GM12878 (cell line): ENCODE measurements at regions not wholly inside any gene's neighbourhood (a gene's known extent, or its start where the extent isn't known, plus 50 kb on each side); places are given as distances from the start of the nearest gene placed in this dataset.

Experiments used
- ATAC-seq: fragments of 200-7000 bp; cut with Tn5 transposase; 3 replicates; pipeline ENCODE4 v1.9.1; 2020; ENCODE audit warnings: mild to moderate bottlenecking, moderate library complexity
- BruUV-seq: library from RNA; stranded (reverse); fragments of 400-500 nt; replicated peaks from 2 replicates; lab custom pipeline; 2021; lab: Mats Ljungman, UMichigan
- CTCF ChIA-PET: fragments of 300-600 bp; sonication (Branson Sonifier 250); formaldehyde crosslinking; extraction: SDS; loops from one replicate; lab custom pipeline; 2021; ENCODE audit warnings: inconsistent platforms; lab: Yijun Ruan, JAX
- POLR2A ChIA-PET: fragments of 350-600 bp; formaldehyde crosslinking; extraction: SDS; loops from one replicate; lab custom pipeline; 2021; ENCODE audit warnings: inconsistent platforms; lab: Charles Lee
- RAD21 ChIA-PET: fragments of 300-600 bp; sonication (Branson Sonifier 250); formaldehyde crosslinking; loops from one replicate; lab custom pipeline; 2023; ENCODE audit warnings: antibody characterized with exemption; ENCODE audit not compliant: unreplicated experiment; lab: Charles Lee
- SMC1A ChIA-PET: fragments of 300-600 bp; sonication (Branson Sonifier 250); formaldehyde crosslinking; loops from one replicate; lab custom pipeline; 2023; ENCODE audit not compliant: unreplicated experiment, uncharacterized antibody; lab: Charles Lee
- DNase-seq: peaks from one replicate; pipeline ENCODE4 v3.0.0-alpha.2; 2011; ENCODE audit warnings: low read depth, low spot score
- FAIRE-seq: peaks from 3 replicates; lab custom pipeline; 2011; peaks lifted over from hg19 to GRCh38; lab: Jason Lieb, UNC
- H2AFZ ChIP-seq: 2 replicates; pipeline ENCODE4 v1.6.0; 2011; ENCODE audit warnings: low read depth, low read length, control low read depth; ENCODE audit not compliant: control insufficient read depth
- H3K27ac ChIP-seq: 2 replicates; pipeline ENCODE4 v1.5.1; 2011; ENCODE audit warnings: control low read depth; ENCODE audit not compliant: control insufficient read depth, insufficient read depth
- H3K27me3 ChIP-seq, 2 experiments: replicated peaks in 1 of 2; 2 replicates each; pipeline versions ENCODE4 v1.6.0 to v1.6.1; 2011; ENCODE audit warnings: low read length in 1 of 2; ENCODE audit not compliant: control insufficient read depth in 2 of 2, insufficient read depth in 2 of 2
- H3K36me3 ChIP-seq, 2 experiments: 2 replicates each; pipeline ENCODE4 v1.5.1; 2011; ENCODE audit warnings: low read length in 1 of 2; ENCODE audit not compliant: control insufficient read depth in 2 of 2, insufficient read depth in 2 of 2
- H3K4me1 ChIP-seq: 2 replicates; pipeline ENCODE4 v1.6.1; 2011; ENCODE audit warnings: mild to moderate bottlenecking, low read length, moderate library complexity, mixed read lengths; ENCODE audit not compliant: control insufficient read depth, insufficient read depth
- H3K4me2 ChIP-seq: 2 replicates; pipeline ENCODE4 v1.6.0; 2011; ENCODE audit warnings: control low read depth; ENCODE audit not compliant: control insufficient read depth, insufficient read depth
- H3K4me3 ChIP-seq: fragments of 200-600 bp; sonication (generic); 2 replicates; pipeline ENCODE4 v1.5.1; 2016
- H3K79me2 ChIP-seq: 2 replicates; pipeline ENCODE4 v1.6.0; 2011; ENCODE audit warnings: low read length; ENCODE audit not compliant: control insufficient read depth, insufficient read depth
- H3K9ac ChIP-seq: 2 replicates; pipeline ENCODE4 v1.8.0; 2011; ENCODE audit warnings: low read length, control low read depth, mixed read lengths; ENCODE audit not compliant: control insufficient read depth, insufficient read depth
- H3K9me3 ChIP-seq: replicated peaks from 3 replicates; pipeline ENCODE4 v1.5.1; 2011; ENCODE audit warnings: mild to moderate bottlenecking, low read length; ENCODE audit not compliant: control insufficient read depth, insufficient read depth
- H4K20me1 ChIP-seq: 2 replicates; pipeline ENCODE4 v1.6.0; 2011; ENCODE audit not compliant: control insufficient read depth, insufficient read depth
- BACH1 ChIP-seq: fragments of 450-650 bp; IDR thresholded peaks from 2 replicates; pipeline ENCODE4 v1.6.1; 2017; ENCODE audit warnings: mild to moderate bottlenecking, borderline replicate concordance
- BCLAF1 ChIP-seq: fragments of 450-650 bp; IDR thresholded peaks from 2 replicates; pipeline ENCODE4 v1.6.1; 2017; ENCODE audit warnings: antibody characterized with exemption, mild to moderate bottlenecking, moderate library complexity
- E2F4 ChIP-seq: IDR thresholded peaks from 2 replicates; pipeline ENCODE4 v1.6.1; 2012; ENCODE audit warnings: low read depth, low read length, improper control_type of control experiment
- EZH2 ChIP-seq: IDR thresholded peaks from 2 replicates; pipeline ENCODE4 v1.6.1; 2012; ENCODE audit warnings: low read depth, mild to moderate bottlenecking, control low read depth, inconsistent platforms, low read length, borderline replicate concordance; ENCODE audit not compliant: control insufficient read depth
- IKZF1 ChIP-seq: fragments of 450-650 bp; conservative IDR thresholded peaks from 2 replicates; pipeline ENCODE4 v1.6.1; 2017; ENCODE audit warnings: antibody characterized with exemption, mild to moderate bottlenecking
- NR2C2 ChIP-seq: IDR thresholded peaks from 2 replicates; pipeline ENCODE4 v1.6.1; 2011; ENCODE audit warnings: borderline replicate concordance, low read depth; ENCODE audit not compliant: control insufficient read depth, insufficient read length
- POLR2AphosphoS2 ChIP-seq: IDR thresholded peaks from 2 replicates; pipeline ENCODE4 v1.6.1; 2011; ENCODE audit warnings: low read depth, mild to moderate bottlenecking, low read length, improper control_type of control experiment, moderate library complexity
- RBBP5 ChIP-seq: fragments of 200-600 bp; sonication (generic); conservative IDR thresholded peaks from 2 replicates; pipeline ENCODE4 v1.6.1; 2016
- RFX5 ChIP-seq: IDR thresholded peaks from 2 replicates; pipeline ENCODE4 v1.6.1; 2011; ENCODE audit warnings: low read depth, low read length, improper control_type of control experiment
- TAF1 ChIP-seq: IDR thresholded peaks from 2 replicates; pipeline ENCODE4 v1.6.1; 2011; ENCODE audit warnings: mild to moderate bottlenecking, low read depth, low read length, borderline replicate concordance
- YY1 ChIP-seq: IDR thresholded peaks from 2 replicates; pipeline ENCODE4 v1.6.1; 2011; ENCODE audit warnings: low read depth, mild to moderate bottlenecking, low read length
- ZBTB33 ChIP-seq: fragments of 450-650 bp; IDR thresholded peaks from 2 replicates; pipeline ENCODE4 v1.6.1; 2017; ENCODE audit warnings: mild to moderate bottlenecking
- ZNF384 ChIP-seq: IDR thresholded peaks from 2 replicates; pipeline ENCODE4 v1.6.1; 2012; ENCODE audit warnings: low read depth, mild to moderate bottlenecking, low read length, improper control_type of control experiment, borderline replicate concordance
- ZNF687 ChIP-seq: fragments of 450-650 bp; IDR thresholded peaks from 2 replicates; pipeline ENCODE4 v1.6.1; 2017; ENCODE audit warnings: mild to moderate bottlenecking, moderate library complexity
- WGBS: methylation state at CpG from one replicate; pipeline ENCODE4 v1.1.6; 2016; ENCODE audit warnings: low lambda C conversion rate; ENCODE audit not compliant: insufficient replicate concordance, insufficient coverage; ENCODE audit errors: missing lambda C conversion rate; 5-methylcytosine and 5-hydroxymethylcytosine counted together
- in situ Hi-C: fragments of 300-500 bp; cut with MboI; formaldehyde crosslinking; loops from 9 replicates; pipeline ENCODE4 v1.14.3; 2018; ENCODE audit warnings: mixed read lengths
- intact Hi-C: fragments of 100-400 bp; cut with micrococcal nuclease; formaldehyde crosslinking; loops from one replicate; pipeline ENCODE4 v1.14.2; 2022; ENCODE audit not compliant: unreplicated experiment

GRCh38 chr17:65311261-65311660 lies 174.1 kb downstream of the RGS9 start:
- WGBS = 0% methylated on average over 5 of the region's 5 CpGs
- in situ Hi-C loops = no loop called here
- H3K36me3 ChIP-seq = no peaks in the 10 kb centered on the region
- H3K79me2 ChIP-seq = no peaks in the 10 kb centered on the region
- no peak overlapping the region for H3K4me2 ChIP-seq
- ChIA-PET CTCF (no interaction called here), SMC1A (interaction anchor here (1.6 kb wide), 1 partner anchor 16 kb away, joined by 4 read pairs; no protein-coding TSS in a partner anchor), RAD21 (no interaction called here), POLR2A (no interaction called here)
- no peaks in the 10 kb centered on the region for H3K4me1 ChIP-seq
- intact Hi-C loops = no loop called here
- H3K27me3 ChIP-seq = peaks cover 2 to 12% of the 10 kb centered on the region in 2 experiments; a peak in 3 of 4 replicates
- H3K9ac ChIP-seq = no peak overlapping the region
- BruUV-seq = no TSS peak
- no peak overlapping the region for H3K27ac ChIP-seq
- no peaks in the 10 kb centered on the region for H3K9me3 ChIP-seq
- no peak overlapping the region for H2AFZ ChIP-seq
- ATAC-seq = no peak
- no peak overlapping the region for H3K4me3 ChIP-seq
- no peak for DNase-seq
- H4K20me1 ChIP-seq = no peaks in the 10 kb centered on the region
- no peak for FAIRE-seq
- TF ChIP-seq E2F4 (no peak), NR2C2 (no peak), EZH2 (no peak), BCLAF1 (no peak), RBBP5 (no peak), YY1 (no peak), ZBTB33 (no peak), IKZF1 (no peak), BACH1 (no peak), TAF1 (no peak), POLR2AphosphoS2 (no peak), ZNF687 (no peak), ZNF384 (no peak), RFX5 (no peak)
